ENCODE measurements at regions not wholly inside any gene's neighbourhood (a gene's known extent, or its start where the extent isn't known, plus 50 kb on each side); places are given as distances from the start of the nearest gene placed in this dataset.

GRCh38 chr20:39547546-39548408 lies 585.6 kb downstream of the DHX35 start:
- H3K4me3 ChIP-seq (ENCODE audit: low read depth, low read length): no peak overlapping the region

GRCh38 chr20:39541136-39541803 lies 579.1 kb downstream of the DHX35 start:
- H3K4me3 ChIP-seq (ENCODE audit: low read depth, low read length): no peak overlapping the region

GRCh38 chr20:39538317-39538716 lies 576.2 kb downstream of the DHX35 start:
- no peak overlapping the region for H3K4me3 ChIP-seq (ENCODE audit: low read depth, low read length)

GRCh38 chr20:39535301-39535700 lies 573.2 kb downstream of the DHX35 start:
- H3K4me3 ChIP-seq (ENCODE audit: low read depth, low read length): no peak overlapping the region

- no peak overlapping the region for H3K4me3 ChIP-seq (ENCODE audit: low read depth, low read length)
Observed at GRCh38 chr20:39534846-39535245, 572.7 kb downstream of the DHX35 start.

GRCh38 chr20:39533858-39534257 lies 571.7 kb downstream of the DHX35 start:
- no peak overlapping the region for H3K4me3 ChIP-seq (ENCODE audit: low read depth, low read length)

GRCh38 chr20:39532205-39532604 lies 570.1 kb downstream of the DHX35 start:
- H3K4me3 ChIP-seq (ENCODE audit: low read depth, low read length): no peak overlapping the region

GRCh38 chr20:39528436-39528835 lies 566.3 kb downstream of the DHX35 start:
- H3K4me3 ChIP-seq (ENCODE audit: low read depth, low read length): no peak overlapping the region

- no peak overlapping the region for H3K4me3 ChIP-seq (ENCODE audit: low read depth, low read length)
Observed at GRCh38 chr20:39524371-39524911, 562.3 kb downstream of the DHX35 start.

GRCh38 chr20:39523405-39523804 lies 561.3 kb downstream of the DHX35 start:
- H3K4me3 ChIP-seq (ENCODE audit: low read depth, low read length): no peak overlapping the region

- H3K4me3 ChIP-seq (ENCODE audit: low read depth, low read length): no peak overlapping the region
Observed at GRCh38 chr20:39518654-39519053, 556.5 kb downstream of the DHX35 start.

- no peak overlapping the region for H3K4me3 ChIP-seq (ENCODE audit: low read depth, low read length)
Observed at GRCh38 chr20:39516964-39517363, 554.8 kb downstream of the DHX35 start.

- no peak overlapping the region for H3K4me3 ChIP-seq (ENCODE audit: low read depth, low read length)
Observed at GRCh38 chr20:39504710-39505094, 542.6 kb downstream of the DHX35 start.

- no peak overlapping the region for H3K4me3 ChIP-seq (ENCODE audit: low read depth, low read length)
Observed at GRCh38 chr20:39503902-39504709, 542.0 kb downstream of the DHX35 start.

GRCh38 chr20:39492223-39492797 lies 530.2 kb downstream of the DHX35 start:
- H3K4me3 ChIP-seq (ENCODE audit: low read depth, low read length): no peak overlapping the region

GRCh38 chr20:39491711-39492110 lies 529.6 kb downstream of the DHX35 start:
- no peak overlapping the region for H3K4me3 ChIP-seq (ENCODE audit: low read depth, low read length)

- H3K4me3 ChIP-seq (ENCODE audit: low read depth, low read length): no peak overlapping the region
Observed at GRCh38 chr20:39489986-39490560, 527.9 kb downstream of the DHX35 start.

- H3K4me3 ChIP-seq (ENCODE audit: low read depth, low read length): no peak overlapping the region
Observed at GRCh38 chr20:39480276-39481043, 518.3 kb downstream of the DHX35 start.

- no peak overlapping the region for H3K4me3 ChIP-seq (ENCODE audit: low read depth, low read length)
Observed at GRCh38 chr20:39479196-39479810, 517.2 kb downstream of the DHX35 start.

Measured in iPS-11a (cell line).